ENCODE measurements at regions not wholly inside any gene's neighbourhood (a gene's known extent, or its start where the extent isn't known, plus 50 kb on each side); places are given as distances from the start of the nearest gene placed in this dataset.

GRCh38 chr6:53974941-53975340 is 136.3 kb upstream of the MLIP start:
- TF ChIP-seq CTCF (IDR thresholded peaks at IDR 0.05; ENCODE audit: low read depth, low read length): no peak
- no peak overlapping the region for H3K4me3 ChIP-seq (ENCODE audit: low read depth, low read length)

- no peak overlapping the region for H3K4me3 ChIP-seq (ENCODE audit: low read depth, low read length)
- no peak for TF ChIP-seq CTCF (IDR thresholded peaks at IDR 0.05; ENCODE audit: low read depth, low read length)
Observed at GRCh38 chr6:53975941-53976615, 135.2 kb upstream of the MLIP start.

GRCh38 chr6:53977551-53977950 is 133.7 kb upstream of the MLIP start:
- TF ChIP-seq CTCF (IDR thresholded peaks at IDR 0.05; ENCODE audit: low read depth, low read length): no peak
- no peak overlapping the region for H3K4me3 ChIP-seq (ENCODE audit: low read depth, low read length)

GRCh38 chr6:53979468-53980067 is 131.7 kb upstream of the MLIP start:
- peak; percentile 38; the same call in 1 of the 2 replicates for TF ChIP-seq CTCF (IDR thresholded peaks at IDR 0.05; ENCODE audit: low read depth, low read length)
- H3K4me3 ChIP-seq (ENCODE audit: low read depth, low read length): no peak overlapping the region

- H3K4me3 ChIP-seq (ENCODE audit: low read depth, low read length): no peak overlapping the region
- no peak for TF ChIP-seq CTCF (IDR thresholded peaks at IDR 0.05; ENCODE audit: low read depth, low read length)
Observed at GRCh38 chr6:53982366-53983050, 128.7 kb upstream of the MLIP start.

GRCh38 chr6:53983301-53983700 is 127.9 kb upstream of the MLIP start:
- no peak overlapping the region for H3K4me3 ChIP-seq (ENCODE audit: low read depth, low read length)
- no peak for TF ChIP-seq CTCF (IDR thresholded peaks at IDR 0.05; ENCODE audit: low read depth, low read length)

- TF ChIP-seq CTCF (IDR thresholded peaks at IDR 0.05; ENCODE audit: low read depth, low read length): no peak
- H3K4me3 ChIP-seq (ENCODE audit: low read depth, low read length): no peak overlapping the region
Observed at GRCh38 chr6:53984163-53984562, 127.1 kb upstream of the MLIP start.
